ENCODE measurements at regions not wholly inside any gene's neighbourhood (a gene's known extent, or its start where the extent isn't known, plus 50 kb on each side); places are given as distances from the start of the nearest gene placed in this dataset.

GRCh38 chr2:59899692-59900091 is 653.8 kb downstream of the BCL11A start:
- no peak for DNase-seq

DNA sequence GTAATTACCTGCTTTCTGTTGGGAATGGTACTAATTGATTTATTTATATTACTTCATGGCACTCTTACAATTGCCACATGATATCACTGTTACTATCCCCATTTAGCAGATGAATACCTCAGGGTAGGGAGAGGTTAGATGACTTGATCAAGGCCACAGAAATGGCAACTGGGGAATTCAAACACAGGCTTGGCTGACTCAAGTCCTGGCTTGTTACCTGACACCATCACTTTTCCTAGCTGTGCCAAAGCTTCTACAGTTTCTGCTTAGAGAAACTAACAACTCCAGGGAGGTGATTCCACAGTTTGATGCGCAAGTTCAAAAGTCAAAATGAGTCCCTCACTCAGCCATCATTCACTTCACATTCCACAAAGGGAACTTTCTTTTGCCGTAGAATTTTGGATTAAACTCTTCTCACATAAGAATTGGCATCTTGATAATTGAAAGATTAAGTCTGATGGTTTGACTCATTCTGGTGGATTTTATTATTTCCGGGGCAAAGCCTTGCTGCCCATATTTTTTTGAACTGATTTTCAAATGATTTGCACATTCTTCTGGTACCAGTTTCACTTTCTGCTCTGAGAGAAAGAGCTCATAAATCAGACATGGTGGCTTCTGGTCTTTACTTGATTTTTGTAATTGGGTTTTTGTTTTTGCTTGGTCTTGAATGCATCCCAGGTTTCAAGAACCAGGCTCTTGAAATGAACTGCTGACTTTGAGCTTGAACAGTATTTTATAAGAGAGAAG is 656.8 kb downstream of the BCL11A start:
- no peak for DNase-seq

- DNase-seq = no peak
These were observed 659.8 kb downstream of the BCL11A start for GRCh38 chr2:59893612-59894011.

DNA sequence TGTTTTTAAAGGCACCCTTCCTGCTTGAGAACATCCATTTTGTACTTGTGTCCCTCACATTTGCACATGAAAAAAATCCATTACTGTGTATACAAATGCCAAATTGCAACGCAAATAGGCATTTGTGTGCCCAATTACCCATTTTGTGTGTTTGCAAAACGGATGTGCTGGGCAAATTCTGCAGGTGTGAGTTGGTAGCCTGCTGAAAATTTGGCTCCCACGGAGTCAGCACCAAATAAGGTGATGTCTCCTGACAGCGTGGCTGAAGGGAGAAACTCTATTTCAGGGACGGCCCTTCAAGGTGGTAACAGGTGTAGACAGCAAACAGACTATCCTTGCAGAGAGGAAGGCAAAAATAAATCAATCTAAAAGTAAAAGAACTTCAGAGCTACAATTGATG is 661.1 kb downstream of the BCL11A start:
- DNase-seq = no peak

DNA sequence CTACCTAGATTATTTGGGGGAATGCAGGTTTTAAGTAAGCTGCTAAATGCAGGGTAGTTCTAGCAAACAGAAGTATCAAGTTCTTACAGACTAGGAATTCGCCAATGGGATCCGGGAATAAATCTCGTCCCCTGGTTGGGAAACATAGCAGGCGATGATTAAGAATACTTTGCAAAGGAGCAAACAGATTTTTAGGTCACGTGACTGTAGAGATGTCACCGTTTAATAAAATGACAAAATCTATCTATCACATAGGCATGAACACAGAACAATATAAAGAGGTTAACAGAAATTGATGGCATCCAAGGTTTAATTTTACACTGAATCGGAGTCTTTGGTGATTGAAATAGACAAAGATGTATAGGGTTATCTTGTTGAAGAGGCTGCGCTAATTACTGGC is 664.1 kb downstream of the BCL11A start:
- DNase-seq = no peak

- no peak for DNase-seq
These were observed 664.7 kb downstream of the BCL11A start for GRCh38 chr2:59888706-59889105.

DNA sequence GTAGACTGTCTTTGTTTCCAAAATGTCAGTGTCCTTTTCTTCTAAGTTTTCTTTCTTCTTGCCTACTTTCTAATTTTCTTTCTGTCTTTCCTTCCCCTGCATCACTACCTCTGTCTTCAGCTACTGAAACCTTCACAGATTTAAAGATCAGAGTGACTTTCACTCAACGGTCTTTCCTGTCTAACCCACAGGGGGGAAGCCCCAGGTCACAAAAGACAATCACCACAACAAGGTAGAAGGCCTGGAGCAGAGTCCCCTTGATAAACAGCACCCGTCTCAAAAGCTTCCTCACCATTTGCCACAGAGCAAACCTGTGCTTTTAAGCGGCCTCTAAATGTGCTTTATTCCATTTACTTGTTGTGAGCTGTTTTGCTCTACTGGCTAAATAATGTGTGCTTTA is 665.4 kb downstream of the BCL11A start:
- no peak for DNase-seq

DNA sequence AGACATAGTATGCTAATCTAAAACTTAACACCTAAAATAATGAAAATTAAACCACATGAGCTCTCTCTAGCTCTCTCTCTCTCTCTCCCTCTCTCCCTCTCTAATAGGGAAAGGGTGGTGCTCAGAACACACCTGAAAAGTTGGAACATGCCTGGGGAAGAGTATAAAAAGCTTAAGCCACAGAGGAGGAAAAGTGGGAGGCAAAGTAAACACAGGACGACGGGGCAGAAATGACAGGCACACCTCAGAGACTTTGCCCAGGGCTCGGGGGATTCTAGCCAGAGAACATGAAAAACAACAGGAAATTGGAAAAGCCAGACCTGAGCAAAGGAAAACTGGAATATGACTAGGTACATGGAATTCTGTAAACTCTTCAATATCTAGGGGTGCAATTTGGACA is 666.1 kb downstream of the BCL11A start:
- DNase-seq = no peak

DNA sequence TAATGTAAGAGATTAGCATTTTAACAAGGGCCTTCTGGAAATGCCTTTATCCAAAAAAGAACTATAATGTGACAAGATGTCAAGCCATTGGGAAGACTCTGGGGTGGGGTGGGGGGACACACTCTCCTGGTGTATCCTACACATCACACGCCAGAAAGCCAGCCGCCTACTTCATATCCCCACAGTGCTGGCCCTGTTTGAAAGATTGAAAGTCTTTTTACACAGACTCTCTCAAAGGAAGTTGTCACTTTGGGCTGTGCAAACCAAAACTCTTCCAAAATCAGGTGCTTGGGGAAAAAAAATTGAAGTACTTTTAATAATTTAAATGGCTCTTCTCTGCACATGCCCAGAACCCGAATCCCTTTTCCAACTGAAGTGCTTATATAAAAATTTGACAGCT is 666.7 kb downstream of the BCL11A start:
- no peak for DNase-seq

DNA sequence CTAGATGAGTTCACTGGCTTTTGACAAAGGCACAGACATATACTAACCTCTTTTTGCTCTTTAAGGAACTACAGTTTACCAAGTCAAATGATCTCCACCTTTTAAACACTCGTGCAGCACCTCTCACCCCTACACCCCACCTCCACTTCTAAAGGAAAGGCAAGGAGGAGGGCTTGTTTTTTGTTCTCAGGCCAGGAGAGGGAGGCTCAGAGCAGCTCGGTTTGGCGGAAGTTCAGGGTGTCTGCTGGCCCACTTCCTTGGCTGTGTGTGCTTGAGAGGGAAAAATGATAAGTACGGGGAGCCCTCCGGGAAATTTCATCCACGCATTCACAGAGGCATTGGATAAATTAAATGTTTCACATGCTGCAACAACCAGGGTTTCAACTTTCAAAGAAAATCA is 667.9 kb downstream of the BCL11A start:
- DNase-seq = no peak

DNA sequence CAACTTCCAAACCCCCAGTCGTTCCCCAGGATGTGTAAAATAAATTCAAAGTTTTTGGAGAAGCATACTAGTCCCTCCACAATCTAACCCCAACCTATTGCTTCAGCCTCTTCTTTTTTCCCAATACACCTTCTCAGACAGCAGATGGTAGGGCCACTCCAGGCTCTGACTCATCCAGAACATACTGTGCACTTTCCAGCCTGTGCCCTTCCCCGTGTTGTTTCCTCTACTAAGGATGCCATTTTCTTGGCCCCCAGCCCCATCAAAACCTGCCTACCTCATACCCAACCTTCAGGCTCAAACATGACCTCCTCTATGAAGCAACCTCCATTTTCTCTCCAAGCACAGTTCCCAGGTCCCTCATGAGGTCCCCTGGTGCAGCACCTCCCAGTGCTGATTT is 669.3 kb downstream of the BCL11A start:
- no peak for DNase-seq

GRCh38 chr2:59882822-59883221 is 670.6 kb downstream of the BCL11A start:
- DNase-seq = no peak

GRCh38 chr2:59882279-59882678 is 671.2 kb downstream of the BCL11A start:
- DNase-seq = no peak

GRCh38 chr2:59881218-59881617 is 672.2 kb downstream of the BCL11A start:
- DNase-seq = no peak

GRCh38 chr2:59879700-59880131 is 673.7 kb downstream of the BCL11A start:
- no peak for DNase-seq

DNA sequence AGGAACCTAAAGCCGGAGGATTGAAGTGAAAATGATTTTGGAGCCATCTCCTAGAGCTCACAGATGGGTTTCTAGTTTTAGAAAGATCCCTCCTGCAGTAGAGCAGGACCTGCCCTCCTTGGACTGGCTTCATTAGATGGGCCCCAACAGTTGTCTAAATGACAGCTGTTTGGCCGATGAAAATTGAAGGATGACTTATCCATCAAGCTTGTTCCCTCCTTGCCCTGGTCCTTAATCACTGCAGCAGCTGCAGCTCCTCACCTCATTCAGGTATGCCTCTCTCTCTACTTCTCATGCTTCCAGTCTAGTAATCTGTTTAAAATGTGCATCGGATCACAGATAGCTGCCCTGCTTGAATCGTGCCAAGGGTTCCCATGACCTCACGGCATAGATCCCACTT is 677.6 kb downstream of the BCL11A start:
- DNase-seq = no peak

GRCh38 chr2:59874971-59875755 is 678.3 kb downstream of the BCL11A start:
- no peak for DNase-seq

GRCh38 chr2:59874361-59874760 is 679.1 kb downstream of the BCL11A start:
- no peak for DNase-seq

DNA sequence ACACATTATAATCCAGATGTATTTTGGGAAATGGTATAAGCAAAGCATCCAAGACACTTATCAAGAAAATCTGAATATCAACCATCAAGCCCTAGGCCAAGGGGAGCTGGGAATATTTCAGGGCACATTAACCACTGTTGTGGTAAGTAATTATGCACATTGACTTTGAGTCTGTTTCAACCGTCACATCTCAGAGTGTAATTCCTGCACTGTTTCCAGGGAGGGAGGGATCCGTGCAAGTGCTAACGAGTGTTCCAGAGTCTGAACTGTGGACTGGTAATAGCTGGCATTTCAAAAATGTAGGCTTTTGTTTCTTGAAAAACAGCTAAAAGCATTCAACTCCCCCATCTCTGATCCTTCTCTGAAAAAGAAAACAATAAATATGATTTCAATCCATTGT is 681.6 kb downstream of the BCL11A start:
- no peak for DNase-seq

- DNase-seq = no peak
These were observed 684.5 kb downstream of the BCL11A start for GRCh38 chr2:59868981-59869380.

DNA sequence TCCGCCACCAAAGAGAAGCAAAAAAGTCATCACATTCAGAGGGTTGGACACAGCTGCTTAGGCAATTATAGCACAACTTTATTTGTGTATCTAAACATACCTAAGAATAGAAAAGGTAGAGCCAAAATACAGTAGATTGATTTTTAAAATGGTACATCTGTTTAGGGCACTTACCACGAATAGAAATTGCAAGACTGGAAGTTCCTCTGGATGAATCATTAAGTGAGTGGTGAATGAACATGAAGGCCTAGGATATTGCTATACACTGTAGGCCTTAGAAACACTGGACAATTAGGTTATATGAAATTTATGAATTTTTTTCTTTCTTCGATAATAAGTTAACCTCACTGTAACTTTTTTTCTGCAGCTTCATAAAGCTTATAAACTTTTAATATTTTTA is 687.0 kb downstream of the BCL11A start:
- no peak for DNase-seq

GRCh38 chr2:59858540-59858939 is 694.9 kb downstream of the BCL11A start:
- no peak for DNase-seq

DNA sequence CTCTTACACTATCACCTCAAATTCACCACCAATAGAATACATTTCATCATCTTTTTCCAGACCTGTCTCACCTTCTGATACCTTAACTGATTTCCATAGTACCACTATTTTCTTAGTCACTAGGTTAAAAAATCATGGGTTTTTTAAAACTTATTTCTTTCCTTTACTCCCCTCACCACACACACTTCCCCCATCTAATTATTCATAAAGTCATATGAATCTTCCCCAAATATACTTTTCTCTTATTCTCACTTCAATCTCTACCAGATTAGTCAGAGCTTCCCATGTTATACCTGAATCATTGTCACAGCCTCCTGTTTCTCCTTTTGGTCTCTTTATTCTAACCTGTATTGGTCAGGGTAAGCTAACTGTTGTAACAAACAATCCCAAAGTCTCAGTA is 696.3 kb downstream of the BCL11A start:
- no peak for DNase-seq

GRCh38 chr2:59856391-59856790 is 697.1 kb downstream of the BCL11A start:
- DNase-seq = no peak

- DNase-seq = no peak
These were observed 700.4 kb downstream of the BCL11A start for GRCh38 chr2:59853032-59853431.

Measured in NCI-H2107 (cell line).